ENCODE measurements at regions not wholly inside any gene's neighbourhood (a gene's known extent, or its start where the extent isn't known, plus 50 kb on each side); places are given as distances from the start of the nearest gene placed in this dataset.

GRCh38 chr3:70800951-70801350 is 488.5 kb upstream of the MDFIC2 start:
- 0% methylated on average over 2 of the region's 2 CpGs for WGBS (ENCODE audit: insufficient coverage, low coverage, missing lambda C conversion rate)
- Histone ChIP-seq H3K4me1 (replicated peaks in 1 of 2; ENCODE audit: control insufficient read depth in 2 of 2, insufficient read depth in 2 of 2, low read length in 2 of 2) (no peaks in the 10 kb centered on the region), H3K27ac (ENCODE audit: extremely low read depth, low read depth, low read length) (no peak overlapping the region), H2AFZ (ENCODE audit: low read depth, low read length) (no peak overlapping the region), H3K4me3 (no peak overlapping the region), H3K27me3 (ENCODE audit: control insufficient read depth in 2 of 2, insufficient read depth in 2 of 2, low read length in 2 of 2) (no peaks in the 10 kb centered on the region; a peak in 1 of 5 replicates), H3K36me3 (ENCODE audit: control insufficient read depth, insufficient read depth, low read length) (no peaks in the 10 kb centered on the region), H3K9ac (ENCODE audit: insufficient read depth in 1 of 2, low read depth in 2 of 2, low read length in 2 of 2) (no peak overlapping the region), H3K79me2 (ENCODE audit: control insufficient read depth, insufficient read depth, low read length) (no peaks in the 10 kb centered on the region), H4K20me1 (replicated peaks; ENCODE audit: control insufficient read depth, insufficient read depth, low read length) (no peaks in the 10 kb centered on the region), H3K9me1 (ENCODE audit: control insufficient read depth, insufficient read depth, low read length) (no peaks in the 10 kb centered on the region), H3K4me2 (ENCODE audit: insufficient read depth, low read length) (no peak overlapping the region), H3K9me3 (replicated peaks; ENCODE audit: control insufficient read depth, insufficient read depth, low read depth, low read length) (no peaks in the 10 kb centered on the region)
- intact Hi-C loops (cut with micrococcal nuclease) (no loop called here), in situ Hi-C loops (cut with MboI) (no loop called here)
- CTCF ChIA-PET (ENCODE audit: low intra/inter-chr PET ratio), result no interaction called here
- POLR2A ChIA-PET, result no interaction called here
- DNase-seq (ENCODE audit: extremely low read depth in 1 of 4, low spot score in 3 of 4) (no peak), FAIRE-seq (no peak), ATAC-seq (no peak)
- BruUV-seq (replicated peaks), result no TSS peak
- no peak for TF ChIP-seq SREBF2 (CRISPR knock-in tag; IDR thresholded peaks at IDR 0.05)
- no peak for TF ChIP-seq ZNF699 (CRISPR knock-in tag; IDR thresholded peaks at IDR 0.05; ENCODE audit: insufficient replicate concordance)
- TF ChIP-seq REST (IDR thresholded peaks at IDR 0.05; ENCODE audit: borderline replicate concordance), result no peak
- no peak for TF ChIP-seq REST (CRISPR knock-in tag; IDR thresholded peaks at IDR 0.05; ENCODE audit: low read depth)
- TF ChIP-seq HDAC8 (tag; IDR thresholded peaks at IDR 0.05), result no peak
- no peak for TF ChIP-seq ZNF324 (CRISPR knock-in tag; IDR thresholded peaks at IDR 0.05)
- no peak for TF ChIP-seq EHMT2 (IDR thresholded peaks at IDR 0.05)
- TF ChIP-seq TARDBP (IDR thresholded peaks at IDR 0.05), result no peak
- TF ChIP-seq, protein P1, sequence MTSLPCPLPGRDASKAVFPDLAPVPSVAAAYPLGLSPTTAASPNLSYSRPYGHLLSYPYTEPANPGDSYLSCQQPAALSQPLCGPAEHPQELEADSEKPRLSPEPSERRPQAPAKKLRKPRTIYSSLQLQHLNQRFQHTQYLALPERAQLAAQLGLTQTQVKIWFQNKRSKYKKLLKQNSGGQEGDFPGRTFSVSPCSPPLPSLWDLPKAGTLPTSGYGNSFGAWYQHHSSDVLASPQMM (CRISPR knock-in tag; IDR thresholded peaks at IDR 0.05), result no peak
- TF ChIP-seq, protein P2, sequence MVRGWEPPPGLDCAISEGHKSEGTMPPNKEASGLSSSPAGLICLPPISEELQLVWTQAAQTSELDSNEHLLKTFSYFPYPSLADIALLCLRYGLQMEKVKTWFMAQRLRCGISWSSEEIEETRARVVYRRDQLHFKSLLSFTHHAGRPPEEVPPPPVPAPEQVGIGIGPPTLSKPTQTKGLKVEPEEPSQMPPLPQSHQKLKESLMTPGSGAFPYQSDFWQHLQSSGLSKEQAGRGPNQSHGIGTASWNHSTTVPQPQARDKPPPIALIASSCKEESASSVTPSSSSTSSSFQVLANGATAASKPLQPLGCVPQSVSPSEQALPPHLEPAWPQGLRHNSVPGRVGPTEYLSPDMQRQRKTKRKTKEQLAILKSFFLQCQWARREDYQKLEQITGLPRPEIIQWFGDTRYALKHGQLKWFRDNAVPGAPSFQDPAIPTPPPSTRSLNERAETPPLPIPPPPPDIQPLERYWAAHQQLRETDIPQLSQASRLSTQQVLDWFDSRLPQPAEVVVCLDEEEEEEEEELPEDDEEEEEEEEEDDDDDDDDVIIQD (CRISPR knock-in tag; IDR thresholded peaks at IDR 0.05), result no peak
- no peak for TF ChIP-seq HDAC2 (IDR thresholded peaks at IDR 0.05)
- TF ChIP-seq, protein P3, sequence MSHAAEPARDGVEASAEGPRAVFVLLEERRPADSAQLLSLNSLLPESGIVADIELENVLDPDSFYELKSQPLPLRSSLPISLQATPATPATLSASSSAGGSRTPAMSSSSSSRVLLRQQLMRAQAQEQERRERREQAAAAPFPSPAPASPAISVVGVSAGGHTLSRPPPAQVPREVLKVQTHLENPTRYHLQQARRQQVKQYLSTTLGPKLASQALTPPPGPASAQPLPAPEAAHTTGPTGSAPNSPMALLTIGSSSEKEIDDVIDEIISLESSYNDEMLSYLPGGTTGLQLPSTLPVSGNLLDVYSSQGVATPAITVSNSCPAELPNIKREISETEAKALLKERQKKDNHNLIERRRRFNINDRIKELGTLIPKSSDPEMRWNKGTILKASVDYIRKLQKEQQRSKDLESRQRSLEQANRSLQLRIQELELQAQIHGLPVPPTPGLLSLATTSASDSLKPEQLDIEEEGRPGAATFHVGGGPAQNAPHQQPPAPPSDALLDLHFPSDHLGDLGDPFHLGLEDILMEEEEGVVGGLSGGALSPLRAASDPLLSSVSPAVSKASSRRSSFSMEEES (CRISPR knock-in tag; IDR thresholded peaks at IDR 0.05), result no peak
- no peak for TF ChIP-seq SNRNP70 (optimal IDR thresholded peaks at IDR 0.05; ENCODE audit: low read depth, low read length)
